A549 (cell line): ENCODE measurements at regions not wholly inside any gene's neighbourhood (a gene's known extent, or its start where the extent isn't known, plus 50 kb on each side); places are given as distances from the start of the nearest gene placed in this dataset.

Experiments
- CTCF ChIP-seq: fragments of >200 bp; sonication (Bioruptor Twin); formaldehyde crosslinking; IDR thresholded peaks from 3 replicates; pipeline ENCODE4 v1.5.1; 2016
- GATA3 ChIP-seq: IDR thresholded peaks from 2 replicates; pipeline ENCODE4 v1.6.1; 2012; ENCODE audit warnings: borderline replicate concordance
- HDAC2 ChIP-seq: fragments of 200-600 bp; sonication (generic); IDR thresholded peaks from 2 replicates; pipeline ENCODE4 v1.6.1; 2016

GRCh38 chr10:84996580-84996979 lies 668.2 kb downstream of the CCSER2 start:
- TF ChIP-seq CTCF (no peak), GATA3 (no peak), HDAC2 (no peak)
